ENCODE measurements at regions not wholly inside any gene's neighbourhood (a gene's known extent, or its start where the extent isn't known, plus 50 kb on each side); places are given as distances from the start of the nearest gene placed in this dataset.

DNA sequence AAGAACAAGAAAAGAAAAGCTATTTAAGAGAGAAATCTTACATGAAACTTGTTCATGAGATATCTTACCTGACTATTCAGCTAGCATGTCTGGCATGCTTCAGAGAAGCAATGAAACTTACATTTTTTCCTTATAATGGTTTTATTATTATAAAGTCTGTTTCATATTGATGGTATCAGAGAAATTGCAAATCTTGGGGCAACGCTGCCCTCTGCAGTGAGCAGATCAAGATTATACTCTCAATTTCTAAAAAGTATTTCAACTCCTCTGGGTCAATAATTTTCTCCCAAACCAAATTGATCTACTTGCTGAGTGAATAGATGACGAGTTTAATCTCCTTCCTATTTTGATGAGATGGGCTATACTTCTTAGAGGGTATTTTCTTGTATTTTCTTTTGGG lies 235.6 kb downstream of the NUP35 start:
- no peaks in the 10 kb centered on the region for H3K4me1 ChIP-seq
- 87% methylated on average over 2 of the region's 2 CpGs for WGBS, 2 donors
- no peaks in the 10 kb centered on the region for H3K36me3 ChIP-seq
- no peak for DNase-seq
- H3K27ac ChIP-seq, result no peak overlapping the region
- no peak overlapping the region for H3K4me3 ChIP-seq (replicated peaks in 1 of 3)
- H3K27me3 ChIP-seq, result no peaks in the 10 kb centered on the region
- intact Hi-C loops (cut with DNase I), result no loop called here
- no peaks in the 10 kb centered on the region for H3K9me3 ChIP-seq
- no peak for TF ChIP-seq POLR2A (IDR thresholded peaks at IDR 0.05)
- TF ChIP-seq, protein P1, sequence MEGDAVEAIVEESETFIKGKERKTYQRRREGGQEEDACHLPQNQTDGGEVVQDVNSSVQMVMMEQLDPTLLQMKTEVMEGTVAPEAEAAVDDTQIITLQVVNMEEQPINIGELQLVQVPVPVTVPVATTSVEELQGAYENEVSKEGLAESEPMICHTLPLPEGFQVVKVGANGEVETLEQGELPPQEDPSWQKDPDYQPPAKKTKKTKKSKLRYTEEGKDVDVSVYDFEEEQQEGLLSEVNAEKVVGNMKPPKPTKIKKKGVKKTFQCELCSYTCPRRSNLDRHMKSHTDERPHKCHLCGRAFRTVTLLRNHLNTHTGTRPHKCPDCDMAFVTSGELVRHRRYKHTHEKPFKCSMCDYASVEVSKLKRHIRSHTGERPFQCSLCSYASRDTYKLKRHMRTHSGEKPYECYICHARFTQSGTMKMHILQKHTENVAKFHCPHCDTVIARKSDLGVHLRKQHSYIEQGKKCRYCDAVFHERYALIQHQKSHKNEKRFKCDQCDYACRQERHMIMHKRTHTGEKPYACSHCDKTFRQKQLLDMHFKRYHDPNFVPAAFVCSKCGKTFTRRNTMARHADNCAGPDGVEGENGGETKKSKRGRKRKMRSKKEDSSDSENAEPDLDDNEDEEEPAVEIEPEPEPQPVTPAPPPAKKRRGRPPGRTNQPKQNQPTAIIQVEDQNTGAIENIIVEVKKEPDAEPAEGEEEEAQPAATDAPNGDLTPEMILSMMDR (IDR thresholded peaks at IDR 0.05), result no peak

DNA sequence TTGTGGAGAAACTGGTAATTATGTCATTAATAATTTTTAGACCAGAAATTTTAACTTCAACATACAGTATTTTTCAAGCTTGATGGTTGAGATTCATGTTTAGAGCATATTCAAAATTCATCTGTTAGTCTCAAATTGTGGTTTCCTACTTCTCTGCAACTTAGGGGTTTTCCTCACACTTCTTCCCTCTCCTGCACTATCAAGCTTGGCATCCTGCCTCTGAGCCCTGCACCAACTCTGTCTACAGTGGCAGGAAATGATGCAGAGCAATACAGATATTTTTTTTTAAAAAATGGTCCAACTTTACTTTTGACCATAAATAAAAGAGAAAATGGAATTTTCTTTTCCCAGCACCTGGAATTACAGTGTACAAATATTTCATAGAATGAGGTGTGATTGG lies 247.3 kb downstream of the NUP35 start:
- Histone ChIP-seq H3K36me3 (no peaks in the 10 kb centered on the region), H3K4me1 (no peaks in the 10 kb centered on the region), H3K27ac (no peak overlapping the region), H3K9me3 (no peaks in the 10 kb centered on the region), H3K4me3 (replicated peaks in 1 of 3) (no peak overlapping the region), H3K27me3 (no peaks in the 10 kb centered on the region)
- intact Hi-C loops (cut with DNase I), result no loop called here
- DNase-seq, result no peak
- TF ChIP-seq, protein P1 (IDR thresholded peaks at IDR 0.05), result no peak
- no peak for TF ChIP-seq POLR2A (IDR thresholded peaks at IDR 0.05)

DNA sequence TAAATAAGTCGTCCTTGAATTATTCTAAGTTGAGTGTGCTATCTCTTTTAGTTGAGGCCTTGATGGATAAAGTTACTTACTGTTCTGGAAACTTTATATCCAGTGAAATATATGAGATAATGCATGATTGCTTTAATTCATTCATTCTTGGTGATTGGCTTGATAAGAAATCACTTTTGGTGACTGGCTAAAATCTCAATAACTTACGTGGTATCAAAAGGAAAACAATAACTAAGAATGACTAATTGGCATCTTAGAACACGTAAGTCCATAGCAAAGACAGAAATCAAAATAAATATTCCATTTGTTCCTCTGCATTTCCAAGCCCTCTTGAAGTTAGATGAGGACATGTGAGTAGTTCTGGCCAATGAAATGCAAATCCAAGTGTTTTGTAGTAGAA lies 251.6 kb downstream of the NUP35 start:
- Histone ChIP-seq H3K27me3 (no peaks in the 10 kb centered on the region), H3K4me1 (no peaks in the 10 kb centered on the region), H3K9me3 (no peaks in the 10 kb centered on the region), H3K4me3 (replicated peaks in 1 of 3) (no peak overlapping the region), H3K36me3 (no peaks in the 10 kb centered on the region), H3K27ac (no peak overlapping the region)
- intact Hi-C loops (cut with DNase I), result no loop called here
- TF ChIP-seq POLR2A (IDR thresholded peaks at IDR 0.05), result no peak
- TF ChIP-seq, protein P1 (IDR thresholded peaks at IDR 0.05), result no peak
- 78 to 83% methylated on average over 3 of the region's 3 CpGs for WGBS, 2 donors
- DNase-seq, result no peak

DNA sequence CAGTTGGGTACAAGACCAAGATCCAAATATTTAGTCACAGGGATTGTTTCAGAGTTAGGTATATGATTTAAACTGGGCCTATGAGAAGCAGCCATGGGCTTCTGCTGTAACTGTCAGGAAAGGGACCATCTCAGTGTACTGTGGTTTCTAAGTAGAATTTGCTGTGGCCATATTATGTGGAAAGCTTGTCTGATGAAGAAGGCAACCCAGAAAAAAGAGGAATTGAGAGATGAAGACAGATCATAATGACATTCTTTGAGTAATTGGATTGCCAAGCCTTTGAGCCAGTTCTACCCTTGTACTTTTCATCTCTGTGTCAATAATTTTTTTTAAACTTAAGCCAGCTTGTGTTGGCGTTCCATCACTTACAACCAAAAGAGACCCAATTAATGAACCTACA lies 259.6 kb downstream of the NUP35 start:
- intact Hi-C loops (cut with DNase I), result no loop called here
- TF ChIP-seq, protein P1 (IDR thresholded peaks at IDR 0.05), result no peak
- no peak for TF ChIP-seq POLR2A (IDR thresholded peaks at IDR 0.05)
- WGBS, 2 donors, result 95 to 98% methylated on average over 1 of the region's 1 CpG

DNA sequence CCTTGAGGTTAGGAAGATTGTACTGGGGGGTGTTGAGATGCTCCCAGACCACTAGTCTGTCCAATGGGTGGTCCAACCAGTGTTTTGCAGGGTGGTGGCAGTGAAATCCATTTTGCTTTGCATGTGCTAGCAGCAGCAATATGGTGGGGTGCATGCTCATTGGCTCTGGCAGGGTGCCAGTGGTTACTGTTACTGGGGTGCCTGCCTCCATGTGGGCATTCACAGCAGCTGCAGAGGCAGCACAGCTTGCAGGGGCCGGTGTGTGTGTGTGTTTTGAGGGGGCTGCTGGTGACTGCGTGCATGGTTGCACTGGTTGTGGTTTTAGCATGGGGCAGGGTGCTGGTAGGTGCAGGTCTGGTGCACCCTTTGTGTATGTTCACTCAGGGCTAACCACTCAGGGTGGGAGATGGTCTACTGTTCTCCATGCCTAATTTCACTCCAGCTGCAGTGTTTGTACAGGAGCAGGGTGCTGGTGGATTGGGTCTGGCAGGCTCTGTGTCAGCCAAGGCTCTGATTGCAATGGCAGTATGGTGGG lies 265.4 kb downstream of the NUP35 start:
- TF ChIP-seq, protein P1 (IDR thresholded peaks at IDR 0.05), result no peak
- TF ChIP-seq POLR2A (IDR thresholded peaks at IDR 0.05), result no peak
- Histone ChIP-seq H3K27ac (no peak overlapping the region), H3K4me3 (replicated peaks in 1 of 3) (no peak overlapping the region), H3K4me1 (no peaks in the 10 kb centered on the region), H3K9me3 (no peaks in the 10 kb centered on the region), H3K36me3 (no peaks in the 10 kb centered on the region), H3K27me3 (no peaks in the 10 kb centered on the region)
- 80 to 86% methylated on average over 2 of the region's 2 CpGs for WGBS, 2 donors
- intact Hi-C loops (cut with DNase I), result no loop called here
- no peak for DNase-seq

More for the DNA sequence above, 259.6 kb downstream of the NUP35 start:
- H3K9me3 ChIP-seq, result no peaks in the 10 kb centered on the region
- no peak overlapping the region for H3K27ac ChIP-seq
- no peaks in the 10 kb centered on the region for H3K27me3 ChIP-seq
- H3K4me3 ChIP-seq (replicated peaks in 1 of 3), result no peak overlapping the region
- no peaks in the 10 kb centered on the region for H3K4me1 ChIP-seq
- DNase-seq, result no peak
- H3K36me3 ChIP-seq, result no peaks in the 10 kb centered on the region

Data from thyroid gland (tissue), 4 donors.